Bronchial epithelial cell (primary cell): ENCODE measurements at regions not wholly inside any gene's neighbourhood (a gene's known extent, or its start where the extent isn't known, plus 50 kb on each side); places are given as distances from the start of the nearest gene placed in this dataset.

ENCODE experiments used
- DNase-seq: peaks from one replicate; pipeline ENCODE4 v3.0.0-alpha.2; 2010; ENCODE audit warnings: low read depth
- FAIRE-seq: peaks from 2 replicates; lab custom pipeline; 2011; peaks lifted over from hg19 to GRCh38; lab: Jason Lieb, UNC
- H3K27me3 ChIP-seq: 2 replicates; pipeline ENCODE4 v1.5.1; 2011; ENCODE audit warnings: low read length; ENCODE audit not compliant: control insufficient read depth, insufficient read depth
- H3K36me3 ChIP-seq: 2 replicates; pipeline ENCODE4 v1.5.1; 2011; ENCODE audit warnings: low read length; ENCODE audit not compliant: control insufficient read depth, insufficient read depth
- H3K4me3 ChIP-seq: 2 replicates; pipeline ENCODE4 v1.5.1; 2011; ENCODE audit warnings: mild to moderate bottlenecking, low read depth, low read length, control low read depth
- CTCF ChIP-seq: IDR thresholded peaks from 2 replicates; pipeline ENCODE4 v1.5.1; 2011; ENCODE audit warnings: mild to moderate bottlenecking, moderate library complexity, low read length, control low read depth, inconsistent platforms; ENCODE audit not compliant: insufficient read depth, severe bottlenecking

GRCh38 chr3:63015614-63016309, 140.5 kb upstream of the CADPS start:
- no peak for TF ChIP-seq CTCF
- H3K36me3 ChIP-seq = no peaks in the 10 kb centered on the region
- no peak for FAIRE-seq

GRCh38 chr3:63022114-63022513, 146.9 kb upstream of the CADPS start:
- H3K27me3 ChIP-seq = no peaks in the 10 kb centered on the region
- TF ChIP-seq CTCF = no peak
- H3K36me3 ChIP-seq = no peaks in the 10 kb centered on the region
- H3K4me3 ChIP-seq = no peak overlapping the region
- FAIRE-seq = no peak
- no peak for DNase-seq

More at GRCh38 chr3:63015614-63016309, 140.5 kb upstream of the CADPS start:
- no peak for DNase-seq
- Histone ChIP-seq H3K27me3 (no peaks in the 10 kb centered on the region), H3K4me3 (no peak overlapping the region)

- no peak for DNase-seq
- no peak for FAIRE-seq
- no peaks in the 10 kb centered on the region for H3K27me3 ChIP-seq
- H3K4me3 ChIP-seq = no peak overlapping the region
- no peak for TF ChIP-seq CTCF
- no peaks in the 10 kb centered on the region for H3K36me3 ChIP-seq
These were observed 151.5 kb upstream of the CADPS start for GRCh38 chr3:63026722-63027121.

DNA sequence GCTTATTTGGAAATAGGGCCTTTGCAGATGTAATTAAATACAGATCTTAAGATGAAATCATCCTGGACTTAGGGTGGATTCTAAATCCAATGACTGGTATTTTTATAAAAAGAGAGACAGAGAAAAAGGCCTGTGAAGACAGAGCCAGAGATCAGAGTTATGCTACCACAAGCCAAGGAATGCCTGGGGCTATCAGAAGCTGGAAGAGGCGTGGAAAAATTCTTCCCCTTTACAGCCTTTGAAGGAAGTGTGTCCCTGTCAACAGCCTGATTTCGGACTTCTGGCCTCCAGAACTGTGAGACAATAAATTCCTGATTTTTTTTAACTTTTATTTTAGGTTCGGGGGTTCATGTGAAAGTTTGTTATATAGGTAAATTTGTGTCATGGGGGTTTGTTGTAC, 154.1 kb upstream of the CADPS start:
- no peak for FAIRE-seq
- peak; percentile 7 for DNase-seq
- Histone ChIP-seq H3K36me3 (no peaks in the 10 kb centered on the region), H3K4me3 (no peak overlapping the region), H3K27me3 (no peaks in the 10 kb centered on the region)
- TF ChIP-seq CTCF = no peak

GRCh38 chr3:63029921-63030320, 154.7 kb upstream of the CADPS start:
- no peak for TF ChIP-seq CTCF
- Histone ChIP-seq H3K36me3 (no peaks in the 10 kb centered on the region), H3K4me3 (no peak overlapping the region), H3K27me3 (no peaks in the 10 kb centered on the region)
- FAIRE-seq = no peak
- DNase-seq = no peak

GRCh38 chr3:63030666-63031065, 155.4 kb upstream of the CADPS start:
- Histone ChIP-seq H3K27me3 (no peaks in the 10 kb centered on the region), H3K4me3 (no peak overlapping the region), H3K36me3 (no peaks in the 10 kb centered on the region)
- DNase-seq (no peak), FAIRE-seq (no peak)
- no peak for TF ChIP-seq CTCF
